HCT116 (cell line): ENCODE measurements at regions not wholly inside any gene's neighbourhood (a gene's known extent, or its start where the extent isn't known, plus 50 kb on each side); places are given as distances from the start of the nearest gene placed in this dataset.

Experiments
- ATAC-seq: fragments of 200-7000 bp; cut with Tn5 transposase; 2 replicates; pipeline ENCODE4 v1.9.1; 2020; ENCODE audit warnings: mild to moderate bottlenecking, moderate library complexity
- BruUV-seq: library from RNA; stranded (reverse); fragments of 400-500 nt; replicated peaks from 2 replicates; lab custom pipeline; 2021; lab: Mats Ljungman, UMichigan
- CTCF ChIA-PET: fragments of 300-600 bp; sonication (Branson Sonifier 250); formaldehyde crosslinking; loops from one replicate; lab custom pipeline; 2021; ENCODE audit warnings: antibody characterized with exemption; lab: Charles Lee
- POLR2A ChIA-PET: fragments of 300-600, 350-600 bp; sonication (Branson Sonifier 250); formaldehyde crosslinking; loops from one replicate; lab custom pipeline; 2021; ENCODE audit warnings: antibody characterized with exemption; lab: Charles Lee
- RAD21 ChIA-PET, 2 experiments: fragments of 300-600 bp; sonication (Branson Sonifier 250); formaldehyde crosslinking; loops; one replicate each; lab custom pipeline; 2023; ENCODE audit warnings: low total read pairs in 2 of 2; ENCODE audit not compliant: uncharacterized antibody in 2 of 2, unreplicated experiment in 2 of 2, low non-redundant PET in 1 of 2; lab: Charles Lee
- DNase-seq: peaks from one replicate; pipeline ENCODE4 v3.0.0-alpha.2; 2010; ENCODE audit warnings: low read depth, low spot score
- H2AFZ ChIP-seq: fragments of 200-600 bp; shearing (Covaris generic), sonication (generic); 2 replicates; pipeline ENCODE4 v1.6.1; 2017; ENCODE audit warnings: low read depth, mixed run types, mixed read lengths, antibody characterized with exemption, low read length; ENCODE audit not compliant: poor library complexity, severe bottlenecking
- H3K27ac ChIP-seq: 2 replicates; pipeline ENCODE4 v1.5.1; 2012; ENCODE audit warnings: low read depth, low read length
- H3K27me3 ChIP-seq: fragments of 200-600 bp; sonication (generic); 2 replicates; pipeline ENCODE4 v1.6.1; 2016; ENCODE audit warnings: mixed run types, low read length, mixed read lengths; ENCODE audit not compliant: insufficient read depth
- H3K36me3 ChIP-seq, 2 experiments: fragments of 200-500 bp in 1 of 2; fragments of 200-600 bp in 1 of 2; sonication (Bioruptor generic) in 1 of 2; sonication (generic) in 1 of 2; 2 replicates each; pipeline versions ENCODE4 v1.5.1 to v1.6.1; 2014 to 2016; ENCODE audit warnings: low read length in 2 of 2, inconsistent platforms in 1 of 2, mixed read lengths in 1 of 2, mixed run types in 1 of 2; ENCODE audit not compliant: insufficient read depth in 2 of 2, control insufficient read depth in 1 of 2
- H3K4me1 ChIP-seq, 2 experiments: fragments of 200-600 bp in 1 of 2; sonication (generic) in 1 of 2; 2 replicates each; pipeline versions ENCODE4 v1.5.1 to v1.6.1; 2012 to 2017; ENCODE audit warnings: low read length in 2 of 2, inconsistent platforms in 1 of 2, mild to moderate bottlenecking in 1 of 2, mixed read lengths in 1 of 2, mixed run types in 1 of 2, moderate library complexity in 1 of 2; ENCODE audit not compliant: insufficient read depth in 2 of 2, control insufficient read depth in 1 of 2
- H3K4me2 ChIP-seq: fragments of 200-600 bp; sonication (generic); 2 replicates; pipeline ENCODE4 v1.6.1; 2017; ENCODE audit warnings: mixed run types, low read length, mixed read lengths
- H3K4me3 ChIP-seq, 2 experiments: fragments of 200-600 bp in 1 of 2; sonication (generic) in 1 of 2; replicated peaks in 1 of 2; 2 replicates each; pipeline ENCODE4 v1.5.1; 2011 to 2016; ENCODE audit warnings: low read length in 2 of 2, control low read depth in 1 of 2, low read depth in 1 of 2, mild to moderate bottlenecking in 1 of 2, mixed read lengths in 1 of 2, mixed run types in 1 of 2
- H3K79me2 ChIP-seq: fragments of 200-600 bp; sonication (generic); 2 replicates; pipeline ENCODE4 v1.6.1; 2017; ENCODE audit warnings: mild to moderate bottlenecking, mixed run types, low read length, moderate library complexity, mixed read lengths; ENCODE audit not compliant: insufficient read depth
- H3K9ac ChIP-seq: fragments of 200-600 bp; sonication (generic); 2 replicates; pipeline ENCODE4 v1.6.1; 2016; ENCODE audit warnings: low read length, mixed read lengths
- H3K9me2 ChIP-seq: fragments of 200-600 bp; sonication (generic), shearing (Covaris generic); 2 replicates; pipeline ENCODE4 v1.6.1; 2017; ENCODE audit warnings: mixed run types, mild to moderate bottlenecking, moderate library complexity; ENCODE audit not compliant: insufficient read depth
- H3K9me3 ChIP-seq, 2 experiments: fragments of 200-500 bp in 1 of 2; fragments of 200-600 bp in 1 of 2; sonication (Bioruptor generic) in 1 of 2; sonication (generic) in 1 of 2; 2 replicates each; pipeline ENCODE4 v1.6.1; 2014 to 2017; ENCODE audit warnings: low read length in 2 of 2, mixed read lengths in 2 of 2, inconsistent platforms in 1 of 2, low read depth in 1 of 2, mild to moderate bottlenecking in 1 of 2, mixed run types in 1 of 2, moderate library complexity in 1 of 2; ENCODE audit not compliant: control insufficient read depth in 1 of 2, insufficient read depth in 1 of 2
- H4K20me1 ChIP-seq: fragments of 200-600 bp; sonication (generic), shearing (Covaris generic); 2 replicates; pipeline ENCODE4 v1.6.1; 2017; ENCODE audit warnings: mixed run types, mild to moderate bottlenecking, moderate library complexity; ENCODE audit not compliant: insufficient read depth
- CBX3 ChIP-seq: IDR thresholded peaks from 2 replicates; pipeline ENCODE4 v1.6.1; 2012; ENCODE audit warnings: low read depth
- CTCF ChIP-seq, 3 experiments: fragments of 200-600 bp in 1 of 3; sonication (generic) in 1 of 3; IDR thresholded peaks in 2 of 3; conservative IDR thresholded peaks in 1 of 3; 2 replicates each; pipeline ENCODE4 v1.5.1; 2012 to 2017; ENCODE audit warnings: low read depth in 2 of 3, low read length in 2 of 3, antibody characterized with exemption in 1 of 3, borderline replicate concordance in 1 of 3, control low read depth in 1 of 3, mild to moderate bottlenecking in 1 of 3, mixed read lengths in 1 of 3, mixed run types in 1 of 3, moderate library complexity in 1 of 3; ENCODE audit not compliant: insufficient read depth in 1 of 3
- EGR1 ChIP-seq: IDR thresholded peaks from 2 replicates; pipeline ENCODE4 v1.6.1; 2012; ENCODE audit warnings: low read depth
- EZH2 ChIP-seq: fragments of 200-600 bp; sonication (generic); IDR thresholded peaks from 2 replicates; pipeline ENCODE4 v1.6.1; 2017; ENCODE audit warnings: antibody characterized with exemption, mixed run types
- EZH2phosphoT487 ChIP-seq: fragments of 200-600 bp; IDR thresholded peaks from 2 replicates; pipeline ENCODE4 v1.6.1; 2018; ENCODE audit warnings: antibody characterized with exemption, borderline replicate concordance
- FOSL1 ChIP-seq: IDR thresholded peaks from 2 replicates; pipeline ENCODE4 v1.6.1; 2012; ENCODE audit warnings: low read depth
- MAX ChIP-seq: IDR thresholded peaks from 2 replicates; pipeline ENCODE4 v1.6.1; 2012
- POLR2A ChIP-seq: IDR thresholded peaks from 2 replicates; pipeline ENCODE4 v1.7.0; 2011; ENCODE audit warnings: borderline replicate concordance; ENCODE audit not compliant: insufficient read depth, insufficient read length; ENCODE audit errors: extremely low read depth
- RAD21 ChIP-seq: IDR thresholded peaks from 2 replicates; pipeline ENCODE4 v1.6.1; 2012; ENCODE audit warnings: low read depth, mild to moderate bottlenecking
- SIN3A ChIP-seq: IDR thresholded peaks from 2 replicates; pipeline ENCODE4 v1.6.1; 2012; ENCODE audit warnings: low read depth
- SP1 ChIP-seq: IDR thresholded peaks from 2 replicates; pipeline ENCODE4 v1.6.1; 2012; ENCODE audit warnings: low read depth
- SRF ChIP-seq: IDR thresholded peaks from 2 replicates; pipeline ENCODE4 v1.6.1; 2012; ENCODE audit warnings: low read depth
- TCF7L2 ChIP-seq: IDR thresholded peaks from 2 replicates; pipeline ENCODE4 v1.7.0; 2011; ENCODE audit warnings: borderline replicate concordance, inconsistent platforms; ENCODE audit not compliant: insufficient read depth, insufficient read length; ENCODE audit errors: extremely low read depth
- YY1 ChIP-seq: IDR thresholded peaks from 2 replicates; pipeline ENCODE4 v1.6.1; 2011; ENCODE audit warnings: low read length, low read depth, moderate library complexity, mild to moderate bottlenecking; ENCODE audit not compliant: insufficient replicate concordance; ENCODE audit errors: extremely low read depth
- ZBTB33 ChIP-seq: IDR thresholded peaks from 2 replicates; pipeline ENCODE4 v1.6.1; 2011; ENCODE audit warnings: mild to moderate bottlenecking, low read length, moderate library complexity; ENCODE audit not compliant: insufficient replicate concordance; ENCODE audit errors: extremely low read depth
- ZNF274 ChIP-seq: fragments of 200-500 bp; sonication (Bioruptor generic); IDR thresholded peaks from 2 replicates; pipeline ENCODE4 v1.6.1; 2014; ENCODE audit warnings: mild to moderate bottlenecking, low read depth, low read length, inconsistent platforms
- intact Hi-C: fragments of 100-400 bp; cut with micrococcal nuclease; formaldehyde crosslinking; loops from 2 replicates; pipeline ENCODE4 v1.10.0; 2022

DNA sequence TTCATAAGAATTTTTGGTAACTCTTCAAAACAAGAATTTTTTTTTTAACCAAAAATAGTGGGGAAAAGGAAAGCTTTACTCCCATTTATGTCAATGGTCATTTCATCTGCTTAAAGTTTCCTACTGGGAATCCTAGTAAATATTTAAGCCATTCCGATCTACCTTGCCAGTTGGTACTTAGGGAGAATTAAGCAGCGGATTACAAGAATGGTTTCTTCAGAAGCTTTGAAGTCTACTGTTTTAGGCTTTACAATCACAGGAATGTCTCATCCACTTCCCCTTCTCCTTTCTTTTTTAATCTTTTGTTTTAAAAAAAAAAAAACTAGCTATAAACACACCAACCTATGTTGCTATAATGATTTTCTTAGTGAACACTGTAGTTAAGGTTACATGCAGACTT lies 341.4 kb upstream of the ATP11B start:
- RAD21 ChIA-PET, result no interaction called here
- TF ChIP-seq TCF7L2 (no peak), ZBTB33 (no peak)
- Histone ChIP-seq H3K27ac (no peak overlapping the region), H3K27me3 (no peaks in the 10 kb centered on the region), H2AFZ (no peak overlapping the region), H3K4me1 (no peaks in the 10 kb centered on the region), H3K9ac (no peak overlapping the region), H3K4me3 (no peak overlapping the region), H3K4me2 (no peak overlapping the region), H3K79me2 (no peaks in the 10 kb centered on the region), H3K9me2 (no peaks in the 10 kb centered on the region), H3K9me3 (no peaks in the 10 kb centered on the region), H4K20me1 (no peaks in the 10 kb centered on the region), H3K36me3 (no peaks in the 10 kb centered on the region)
- DNase-seq (no peak), ATAC-seq (no peak)
- intact Hi-C loops, result no loop called here
- POLR2A ChIA-PET, result no interaction called here
- BruUV-seq, result no TSS peak
- CTCF ChIA-PET, result interaction anchor here (0.6 kb wide), 1 partner anchor 80 kb away, joined by 3 read pairs; no protein-coding TSS in a partner anchor

GRCh38 chr3:182455011-182455410 lies 338.3 kb upstream of the ATP11B start:
- intact Hi-C loops, result no loop called here
- Histone ChIP-seq H3K36me3 (no peaks in the 10 kb centered on the region), H3K9me2 (no peaks in the 10 kb centered on the region), H2AFZ (no peak overlapping the region), H4K20me1 (no peaks in the 10 kb centered on the region; the same call in 1 of the 2 replicates), H3K27ac (no peak overlapping the region), H3K9ac (no peak overlapping the region), H3K4me2 (no peak overlapping the region), H3K9me3 (no peaks in the 10 kb centered on the region), H3K79me2 (no peaks in the 10 kb centered on the region), H3K4me3 (no peak overlapping the region), H3K27me3 (no peaks in the 10 kb centered on the region), H3K4me1 (no peaks in the 10 kb centered on the region)
- no TSS peak for BruUV-seq
- DNase-seq, result no peak
- CTCF ChIA-PET, result no interaction called here
- RAD21 ChIA-PET, result no interaction called here
- POLR2A ChIA-PET, result no interaction called here
- ATAC-seq, result no peak
- no peak for TF ChIP-seq CTCF (IDR thresholded peaks at IDR 0.05 in 2 of 3, conservative IDR thresholded peaks at IDR 0.05 in 1 of 3; ENCODE audit: borderline replicate concordance in 1 of 3, insufficient read depth in 1 of 3, low read depth in 2 of 3, low read length in 2 of 3)
- TF ChIP-seq EZH2phosphoT487, result no peak
- no peak for TF ChIP-seq RAD21
- TF ChIP-seq YY1, result no peak
- no peak for TF ChIP-seq ZNF274
- no peak for TF ChIP-seq SIN3A
- no peak for TF ChIP-seq POLR2A
- TF ChIP-seq CBX3, result no peak
- no peak for TF ChIP-seq FOSL1
- TF ChIP-seq SRF, result no peak
- TF ChIP-seq EZH2, result no peak
- no peak for TF ChIP-seq MAX
- no peak for TF ChIP-seq SP1
- no peak for TF ChIP-seq EGR1
